AG09319 (cell line): ENCODE measurements at regions not wholly inside any gene's neighbourhood (a gene's known extent, or its start where the extent isn't known, plus 50 kb on each side); places are given as distances from the start of the nearest gene placed in this dataset.

Source experiments
- DNase-seq: peaks from one replicate; pipeline ENCODE4 v3.0.0-alpha.2; 2010; ENCODE audit warnings: low read depth; ENCODE audit errors: extremely low read depth
- TF ChIP-seq, protein P1 (sequence below): IDR thresholded peaks from 2 replicates; pipeline ENCODE4 v1.5.1; 2011; ENCODE audit warnings: low read depth, mild to moderate bottlenecking, inconsistent platforms, low read length, moderate library complexity

DNA sequence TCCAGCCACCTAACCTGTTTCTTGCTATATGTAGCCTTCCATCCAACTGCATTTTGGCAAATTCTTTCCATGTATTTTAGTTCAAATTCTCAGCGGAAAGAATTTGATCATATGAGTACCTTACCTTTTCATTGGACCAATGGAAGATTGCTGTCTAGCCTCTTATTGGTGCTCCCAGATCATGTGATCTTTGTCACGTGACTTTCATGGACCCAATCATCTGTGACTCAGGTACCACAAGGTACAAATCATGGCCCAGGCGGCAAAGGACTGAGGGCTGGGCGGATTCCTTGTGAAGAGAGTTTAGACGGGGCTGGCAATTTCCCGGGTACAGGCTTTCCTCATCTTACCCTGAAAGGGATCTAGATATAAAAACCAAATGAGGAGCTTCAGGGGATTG, 85.9 kb upstream of the TBX20 start:
- TF ChIP-seq, protein P1, sequence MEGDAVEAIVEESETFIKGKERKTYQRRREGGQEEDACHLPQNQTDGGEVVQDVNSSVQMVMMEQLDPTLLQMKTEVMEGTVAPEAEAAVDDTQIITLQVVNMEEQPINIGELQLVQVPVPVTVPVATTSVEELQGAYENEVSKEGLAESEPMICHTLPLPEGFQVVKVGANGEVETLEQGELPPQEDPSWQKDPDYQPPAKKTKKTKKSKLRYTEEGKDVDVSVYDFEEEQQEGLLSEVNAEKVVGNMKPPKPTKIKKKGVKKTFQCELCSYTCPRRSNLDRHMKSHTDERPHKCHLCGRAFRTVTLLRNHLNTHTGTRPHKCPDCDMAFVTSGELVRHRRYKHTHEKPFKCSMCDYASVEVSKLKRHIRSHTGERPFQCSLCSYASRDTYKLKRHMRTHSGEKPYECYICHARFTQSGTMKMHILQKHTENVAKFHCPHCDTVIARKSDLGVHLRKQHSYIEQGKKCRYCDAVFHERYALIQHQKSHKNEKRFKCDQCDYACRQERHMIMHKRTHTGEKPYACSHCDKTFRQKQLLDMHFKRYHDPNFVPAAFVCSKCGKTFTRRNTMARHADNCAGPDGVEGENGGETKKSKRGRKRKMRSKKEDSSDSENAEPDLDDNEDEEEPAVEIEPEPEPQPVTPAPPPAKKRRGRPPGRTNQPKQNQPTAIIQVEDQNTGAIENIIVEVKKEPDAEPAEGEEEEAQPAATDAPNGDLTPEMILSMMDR, result no peak
- DNase-seq, result no peak

DNA sequence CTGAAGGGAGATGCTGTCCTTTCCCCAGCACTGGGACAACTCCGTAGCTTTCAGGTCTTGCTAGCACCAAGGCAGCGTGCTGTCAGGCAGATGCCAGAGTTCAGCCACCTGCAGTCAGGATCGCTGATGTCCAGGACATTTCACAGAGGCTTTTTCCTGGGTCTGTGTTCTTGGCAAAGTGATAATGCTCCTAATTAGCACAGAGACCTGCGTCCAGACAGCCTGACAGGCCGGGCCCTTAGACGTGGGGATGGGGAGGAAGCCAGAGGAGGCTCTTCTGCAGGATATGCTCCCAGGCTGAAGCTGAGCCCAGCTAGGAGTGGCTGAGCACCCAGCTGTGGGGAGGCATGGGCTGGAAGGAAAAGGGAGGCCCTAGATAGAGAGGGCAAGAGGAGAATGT, 82.5 kb upstream of the TBX20 start:
- no peak for DNase-seq
- TF ChIP-seq, protein P1, result no peak

DNA sequence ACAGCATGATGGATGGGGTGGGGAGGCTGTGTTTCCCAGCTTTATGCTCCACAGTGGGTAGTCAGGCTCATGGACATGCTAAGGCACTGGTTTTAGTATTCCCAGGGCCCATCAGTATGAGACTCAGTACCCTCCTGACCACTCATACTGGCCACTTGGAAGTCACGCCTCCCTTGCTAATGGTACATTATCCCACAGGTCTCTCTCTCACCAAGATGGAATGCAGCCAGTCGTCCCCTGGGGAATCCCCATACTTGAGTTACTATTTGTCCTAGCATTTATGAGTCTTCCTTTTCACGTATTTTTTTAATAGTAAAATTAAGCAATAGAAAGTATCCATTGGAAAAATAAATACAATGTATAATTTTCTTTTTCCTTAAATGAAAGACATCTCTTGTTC, 80.6 kb upstream of the TBX20 start:
- no peak for DNase-seq
- TF ChIP-seq, protein P1, result no peak

DNA sequence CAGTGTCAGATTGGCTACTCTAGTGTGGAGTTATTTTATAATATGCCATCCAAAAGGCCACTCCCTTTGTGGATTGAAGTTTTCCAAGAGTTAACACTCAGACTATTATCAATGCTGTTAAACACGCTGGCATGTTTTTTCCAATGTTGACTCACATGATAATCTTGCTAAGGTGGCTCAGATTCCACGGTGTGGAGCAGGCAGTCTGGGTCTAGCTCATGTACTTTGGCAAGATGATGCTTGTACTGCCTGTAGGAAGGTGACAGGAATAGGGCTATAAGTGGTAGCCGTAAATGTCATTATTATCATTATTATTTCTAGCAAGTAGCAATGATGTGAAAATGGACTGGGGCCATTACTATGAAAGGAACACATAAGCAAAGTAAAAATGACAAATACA, 79.4 kb upstream of the TBX20 start:
- DNase-seq, result no peak
- TF ChIP-seq, protein P1, result no peak

DNA sequence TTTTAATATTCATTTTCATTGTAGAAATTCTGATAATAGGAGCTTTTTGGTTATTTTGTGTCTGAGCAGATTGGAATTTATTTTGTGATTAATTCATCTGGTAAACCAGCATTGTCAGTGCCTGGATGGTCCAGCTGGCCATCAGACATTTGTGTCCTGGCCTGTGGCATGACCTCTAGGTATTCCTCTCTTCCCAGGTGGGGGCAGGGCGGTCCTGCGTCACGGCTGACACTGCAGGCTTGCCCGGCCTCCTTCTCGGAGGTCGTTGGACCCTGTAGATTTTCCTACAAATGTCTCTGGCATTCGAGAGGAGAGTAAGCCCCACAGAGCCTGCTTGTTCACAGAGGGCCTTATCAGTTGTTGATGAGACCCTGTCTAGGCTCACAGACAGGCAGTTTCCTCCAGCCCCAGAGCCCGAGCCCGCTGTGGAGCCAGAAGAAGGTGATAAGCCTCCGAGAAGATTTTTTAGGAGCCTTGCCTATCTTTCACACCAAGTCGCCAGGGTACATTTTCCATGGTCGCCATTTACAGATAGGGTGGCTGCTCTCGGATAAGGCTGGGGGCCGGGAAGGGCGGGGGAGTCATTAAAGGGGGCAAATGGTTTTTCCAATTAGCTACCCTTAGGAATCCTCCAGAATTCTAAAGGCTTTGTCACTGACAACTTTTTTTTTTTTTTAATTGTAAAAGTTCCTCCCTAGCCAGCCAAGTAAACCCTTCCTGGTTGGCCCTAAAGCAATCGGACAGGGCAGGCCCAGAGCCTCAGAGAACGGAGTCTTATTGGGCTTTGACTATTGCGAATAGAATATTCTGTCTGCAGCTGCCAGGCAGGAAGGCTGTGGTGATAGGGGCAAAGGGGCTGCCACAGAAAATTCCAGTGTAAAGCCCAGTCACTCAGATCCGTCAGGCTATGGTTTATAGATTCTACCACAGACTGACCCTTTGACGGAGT, 78.1 kb upstream of the TBX20 start:
- DNase-seq, result no peak
- TF ChIP-seq, protein P1, result no peak

DNA sequence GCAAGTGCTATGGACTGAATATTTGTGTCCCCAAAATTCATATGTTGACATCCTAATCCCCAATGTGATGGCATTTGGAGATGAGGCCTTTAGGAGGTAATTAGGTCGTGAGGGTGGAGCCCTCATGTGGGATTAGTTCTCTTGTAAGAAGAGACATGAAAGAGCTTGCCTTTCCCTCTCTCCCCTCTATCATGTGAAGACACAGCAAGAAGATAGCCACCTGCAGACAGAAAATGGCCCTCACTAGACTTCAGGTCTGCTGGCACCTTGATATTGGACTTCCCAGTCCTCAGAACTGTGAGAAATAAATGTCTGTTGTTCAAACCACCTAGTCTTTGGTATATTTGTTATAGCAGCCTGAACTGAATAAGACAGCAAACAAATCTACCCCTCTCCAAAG, 75.1 kb upstream of the TBX20 start:
- TF ChIP-seq, protein P1, result no peak
- no peak for DNase-seq

DNA sequence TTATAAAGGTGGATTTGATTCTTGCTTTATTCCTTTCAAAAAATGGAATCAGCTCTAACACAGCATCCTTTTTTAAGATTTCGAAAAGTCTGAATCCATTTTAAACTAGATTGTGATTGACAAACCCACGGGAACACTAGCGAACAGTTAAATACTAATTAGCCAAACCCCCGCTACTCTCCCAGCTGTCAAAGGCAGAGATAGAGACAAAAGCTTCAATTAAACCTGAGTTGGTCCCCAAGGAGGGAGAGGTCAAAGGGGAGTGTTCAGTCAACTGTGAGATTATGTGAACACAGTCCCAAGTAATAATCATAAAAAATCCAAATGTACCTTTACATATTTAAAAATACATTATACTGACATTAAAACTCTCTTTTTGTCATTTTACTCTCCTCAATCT, 65.7 kb upstream of the TBX20 start:
- TF ChIP-seq, protein P1, result no peak
- no peak for DNase-seq
